ENCODE measurements at regions not wholly inside any gene's neighbourhood (a gene's known extent, or its start where the extent isn't known, plus 50 kb on each side); places are given as distances from the start of the nearest gene placed in this dataset.

DNA sequence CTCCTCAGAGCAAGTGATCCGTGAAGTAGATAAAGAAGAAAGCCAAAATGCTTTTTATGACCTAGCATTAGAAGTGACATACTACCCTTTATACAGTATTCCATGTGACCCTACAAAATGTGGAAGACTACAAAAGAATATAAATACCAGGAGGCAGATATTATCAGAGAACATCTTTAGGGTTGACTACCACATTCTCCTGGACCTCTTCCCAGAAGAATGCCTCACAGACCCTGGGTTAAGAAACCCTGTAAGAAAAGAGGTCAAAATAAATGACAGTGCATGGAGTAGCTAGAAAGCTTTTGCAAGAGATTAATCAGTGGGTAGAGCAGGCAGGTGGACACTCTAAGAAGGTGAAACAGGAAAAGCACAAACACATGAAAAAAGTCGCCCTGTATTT, 69.2 kb downstream of the FANCF start:
- DNase-seq (ENCODE audit: extremely low spot score) = no peak
- H3K4me3 ChIP-seq = no peak overlapping the region
- no peak overlapping the region for H3K27ac ChIP-seq (replicated peaks in 1 of 4)
- H3K36me3 ChIP-seq = no peaks in the 10 kb centered on the region
- WGBS = 92% methylated on average over 2 of the region's 2 CpGs
- no peaks in the 10 kb centered on the region for H3K27me3 ChIP-seq
- H3K4me1 ChIP-seq = no peaks in the 10 kb centered on the region
- intact Hi-C loops (cut with DNase I) = no loop called here
- TF ChIP-seq, protein P1, sequence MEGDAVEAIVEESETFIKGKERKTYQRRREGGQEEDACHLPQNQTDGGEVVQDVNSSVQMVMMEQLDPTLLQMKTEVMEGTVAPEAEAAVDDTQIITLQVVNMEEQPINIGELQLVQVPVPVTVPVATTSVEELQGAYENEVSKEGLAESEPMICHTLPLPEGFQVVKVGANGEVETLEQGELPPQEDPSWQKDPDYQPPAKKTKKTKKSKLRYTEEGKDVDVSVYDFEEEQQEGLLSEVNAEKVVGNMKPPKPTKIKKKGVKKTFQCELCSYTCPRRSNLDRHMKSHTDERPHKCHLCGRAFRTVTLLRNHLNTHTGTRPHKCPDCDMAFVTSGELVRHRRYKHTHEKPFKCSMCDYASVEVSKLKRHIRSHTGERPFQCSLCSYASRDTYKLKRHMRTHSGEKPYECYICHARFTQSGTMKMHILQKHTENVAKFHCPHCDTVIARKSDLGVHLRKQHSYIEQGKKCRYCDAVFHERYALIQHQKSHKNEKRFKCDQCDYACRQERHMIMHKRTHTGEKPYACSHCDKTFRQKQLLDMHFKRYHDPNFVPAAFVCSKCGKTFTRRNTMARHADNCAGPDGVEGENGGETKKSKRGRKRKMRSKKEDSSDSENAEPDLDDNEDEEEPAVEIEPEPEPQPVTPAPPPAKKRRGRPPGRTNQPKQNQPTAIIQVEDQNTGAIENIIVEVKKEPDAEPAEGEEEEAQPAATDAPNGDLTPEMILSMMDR (IDR thresholded peaks at IDR 0.05) = no peak
- H3K9me3 ChIP-seq = no peaks in the 10 kb centered on the region

DNA sequence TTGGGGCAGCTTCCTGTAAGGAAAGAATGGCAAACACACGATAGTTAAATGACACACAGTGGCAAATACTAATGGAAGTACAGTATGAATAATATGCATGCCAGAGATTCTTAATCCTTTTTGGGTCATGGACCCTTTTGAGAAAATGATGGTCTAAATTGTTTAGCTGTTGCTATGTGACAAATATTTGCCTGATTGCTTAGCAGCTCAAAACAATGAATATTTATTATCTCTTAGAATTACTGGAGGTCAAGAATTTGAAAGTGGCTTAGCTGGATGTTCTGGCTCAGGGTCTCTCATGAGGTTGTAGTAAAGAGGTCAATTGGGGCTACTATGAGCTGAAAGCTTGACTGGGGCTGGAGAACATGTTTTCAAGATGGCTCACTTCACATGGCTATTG, 69.7 kb downstream of the FANCF start:
- H3K9me3 ChIP-seq = no peaks in the 10 kb centered on the region
- no peaks in the 10 kb centered on the region for H3K36me3 ChIP-seq
- no peaks in the 10 kb centered on the region for H3K4me1 ChIP-seq
- no peak for DNase-seq (ENCODE audit: extremely low spot score)
- H3K4me3 ChIP-seq = no peak overlapping the region
- H3K27me3 ChIP-seq = no peaks in the 10 kb centered on the region
- no peak overlapping the region for H3K27ac ChIP-seq (replicated peaks in 1 of 4)
- no peak for TF ChIP-seq POLR2AphosphoS5 (IDR thresholded peaks at IDR 0.05)
- no peak for TF ChIP-seq EP300 (IDR thresholded peaks at IDR 0.05)
- no peak for TF ChIP-seq POLR2A (IDR thresholded peaks at IDR 0.05; ENCODE audit: low read depth)
- TF ChIP-seq, protein P1 (IDR thresholded peaks at IDR 0.05) = no peak
- WGBS = 43% methylated on average over 1 of the region's 1 CpG
- intact Hi-C loops (cut with DNase I) = no loop called here

DNA sequence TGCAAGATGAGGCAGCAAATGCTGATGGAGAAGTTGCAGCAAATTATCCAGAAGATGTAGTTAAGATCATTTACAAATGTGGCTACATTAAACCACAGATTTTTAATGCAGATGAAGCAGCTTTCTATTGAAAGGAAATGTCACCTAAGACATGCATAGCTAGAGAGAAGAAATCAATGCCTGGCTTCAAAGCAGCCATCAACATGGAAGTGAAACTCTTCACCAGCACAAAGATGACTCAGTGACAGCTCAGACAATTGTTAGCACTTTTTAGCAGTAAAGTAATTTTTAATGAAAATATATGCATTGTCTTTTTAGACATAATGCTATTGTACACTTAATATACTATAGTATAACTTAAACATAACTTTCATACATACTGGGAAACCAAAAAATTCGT, 71.4 kb downstream of the FANCF start:
- H3K27me3 ChIP-seq = no peaks in the 10 kb centered on the region
- 68% methylated on average over 1 of the region's 1 CpG for WGBS
- DNase-seq (ENCODE audit: extremely low spot score) = no peak
- TF ChIP-seq, protein P1 (IDR thresholded peaks at IDR 0.05) = no peak
- TF ChIP-seq POLR2A (IDR thresholded peaks at IDR 0.05; ENCODE audit: low read depth) (no peak), EP300 (IDR thresholded peaks at IDR 0.05) (no peak), POLR2AphosphoS5 (IDR thresholded peaks at IDR 0.05) (no peak)
- H3K36me3 ChIP-seq = no peaks in the 10 kb centered on the region
- no peaks in the 10 kb centered on the region for H3K9me3 ChIP-seq
- no peaks in the 10 kb centered on the region for H3K4me1 ChIP-seq
- intact Hi-C loops (cut with DNase I) = no loop called here
- no peak overlapping the region for H3K4me3 ChIP-seq
- H3K27ac ChIP-seq (replicated peaks in 1 of 4) = no peak overlapping the region

DNA sequence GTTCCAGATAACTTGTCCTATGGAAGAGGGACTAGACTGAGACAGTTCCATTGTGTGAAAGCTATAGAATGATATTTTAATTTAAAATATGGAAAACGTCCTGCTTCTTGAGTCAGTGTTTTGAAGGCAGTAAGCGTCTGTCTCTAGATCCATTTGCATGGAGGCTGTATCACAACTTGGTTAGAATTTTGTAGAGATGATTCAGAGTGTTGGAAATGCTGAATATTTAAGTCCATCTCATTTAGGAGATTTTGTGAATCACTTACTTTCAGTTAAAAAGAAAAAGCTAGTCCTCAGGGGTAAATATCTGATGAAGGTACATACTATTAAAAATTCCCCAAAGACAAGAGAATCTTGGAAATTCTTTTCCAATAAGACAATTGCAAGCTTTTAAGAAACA, 72.7 kb downstream of the FANCF start:
- TF ChIP-seq POLR2AphosphoS5 (IDR thresholded peaks at IDR 0.05) (no peak), POLR2A (IDR thresholded peaks at IDR 0.05; ENCODE audit: low read depth) (no peak), EP300 (IDR thresholded peaks at IDR 0.05) (no peak)
- TF ChIP-seq, protein P1 (IDR thresholded peaks at IDR 0.05) = no peak
- intact Hi-C loops (cut with DNase I) = no loop called here
- Histone ChIP-seq H3K27ac (replicated peaks in 1 of 4) (no peak overlapping the region), H3K27me3 (no peaks in the 10 kb centered on the region), H3K4me1 (no peaks in the 10 kb centered on the region), H3K9me3 (no peaks in the 10 kb centered on the region), H3K4me3 (no peak overlapping the region), H3K36me3 (no peaks in the 10 kb centered on the region)
- no peak for DNase-seq (ENCODE audit: extremely low spot score)
- 77% methylated on average over 2 of the region's 2 CpGs for WGBS

DNA sequence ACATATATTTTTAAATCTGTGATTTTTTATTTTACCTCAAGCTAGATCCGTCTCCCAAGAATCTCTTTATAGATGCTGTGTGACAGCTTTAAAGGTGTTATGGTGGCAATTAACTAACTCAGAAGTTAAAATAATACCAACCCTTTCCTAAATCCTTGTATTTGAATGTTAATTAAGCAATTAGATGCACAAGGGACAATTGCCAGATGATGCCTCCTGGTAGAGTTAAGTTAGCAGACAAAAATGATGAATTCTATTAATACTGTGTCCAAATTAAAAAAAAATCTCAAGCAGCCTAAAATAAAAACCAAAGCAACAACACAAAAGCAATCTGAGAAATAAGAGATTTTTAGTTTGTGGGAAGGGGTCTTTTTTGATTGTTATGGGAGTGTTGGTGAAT, 78.9 kb downstream of the FANCF start:
- Histone ChIP-seq H3K4me3 (no peak overlapping the region), H3K36me3 (no peaks in the 10 kb centered on the region), H3K27ac (replicated peaks in 1 of 4) (no peak overlapping the region), H3K4me1 (no peaks in the 10 kb centered on the region), H3K27me3 (no peaks in the 10 kb centered on the region), H3K9me3 (no peaks in the 10 kb centered on the region)
- intact Hi-C loops (cut with DNase I) = loop anchor here (10.0 kb wide), 1 partner anchor 212 kb away; the partner anchor contains the start of gene SLC17A6
- 72% methylated on average over 1 of the region's 1 CpG for WGBS
- DNase-seq (ENCODE audit: extremely low spot score) = no peak
- no peak for TF ChIP-seq POLR2A (IDR thresholded peaks at IDR 0.05; ENCODE audit: low read depth)
- no peak for TF ChIP-seq EP300 (IDR thresholded peaks at IDR 0.05)
- TF ChIP-seq, protein P1 (IDR thresholded peaks at IDR 0.05) = no peak
- TF ChIP-seq POLR2AphosphoS5 (IDR thresholded peaks at IDR 0.05) = no peak
